HEK293 (cell line): ENCODE measurements at regions not wholly inside any gene's neighbourhood (a gene's known extent, or its start where the extent isn't known, plus 50 kb on each side); places are given as distances from the start of the nearest gene placed in this dataset.

Source experiments
- CTCF ChIA-PET: fragments of 350-600 bp; formaldehyde crosslinking; extraction: SDS; loops from one replicate; lab custom pipeline; 2021; ENCODE audit warnings: antibody characterized with exemption; lab: Yijun Ruan, JAX
- POLR2A ChIA-PET: fragments of 300-600 bp; formaldehyde crosslinking; extraction: SDS; loops from one replicate; lab custom pipeline; 2020; ENCODE audit warnings: antibody characterized with exemption, inconsistent platforms; lab: Yijun Ruan, JAX
- H3K27ac ChIP-seq: fragments of 200-500 bp; sonication (Bioruptor generic); 2 replicates; pipeline ENCODE4 v1.5.1; 2014; ENCODE audit warnings: low read depth, low read length, control low read depth, inconsistent platforms; ENCODE audit errors: extremely low read depth
- H3K36me3 ChIP-seq, 2 experiments: fragments of 200-500 bp in 1 of 2; sonication (Bioruptor generic) in 1 of 2; 1 replicate in 1 of 2; 2 replicates in 1 of 2; pipeline ENCODE4 v1.5.1; 2014 to 2017; ENCODE audit warnings: inconsistent platforms in 2 of 2, low read length in 2 of 2; ENCODE audit not compliant: control insufficient read depth in 2 of 2, insufficient read depth in 1 of 2
- H3K4me1 ChIP-seq: fragments of 200-500 bp; sonication (Bioruptor generic); 2 replicates; pipeline ENCODE4 v1.5.1; 2014; ENCODE audit warnings: mild to moderate bottlenecking, low read length, inconsistent platforms; ENCODE audit not compliant: control insufficient read depth, insufficient read depth
- H3K4me3 ChIP-seq: 2 replicates; pipeline ENCODE4 v1.5.1; 2011; ENCODE audit warnings: low read depth, mild to moderate bottlenecking, control low read depth, low read length, moderate library complexity
- H3K9me3 ChIP-seq: fragments of 200-500 bp; sonication (Bioruptor generic); 2 replicates; pipeline ENCODE4 v1.5.1; 2014; ENCODE audit warnings: low read depth, low read length, inconsistent platforms; ENCODE audit not compliant: control insufficient read depth, insufficient read depth
- BCL11A ChIP-seq: fragments of 450-650 bp; formaldehyde crosslinking; IDR thresholded peaks from 2 replicates; pipeline ENCODE4 v1.5.1; 2016; ENCODE audit warnings: low read depth, missing biosample characterization, missing genetic modification characterization
- KLF16 ChIP-seq: fragments of 450-650 bp; formaldehyde crosslinking; IDR thresholded peaks from 2 replicates; pipeline ENCODE4 v1.5.1; 2017; ENCODE audit warnings: missing biosample characterization, missing genetic modification characterization
- OSR2 ChIP-seq: fragments of 450-650 bp; formaldehyde crosslinking; IDR thresholded peaks from 2 replicates; pipeline ENCODE4 v1.5.1; 2016; ENCODE audit warnings: missing biosample characterization, missing genetic modification characterization
- TSHZ1 ChIP-seq: fragments of 450-650 bp; formaldehyde crosslinking; IDR thresholded peaks from 2 replicates; pipeline ENCODE4 v1.5.1; 2016; ENCODE audit warnings: missing biosample characterization, missing genetic modification characterization, borderline replicate concordance
- YY1 ChIP-seq: fragments of 450-650 bp; formaldehyde crosslinking; IDR thresholded peaks from 2 replicates; pipeline ENCODE4 v1.5.1; 2018; ENCODE audit warnings: missing biosample characterization, missing genetic modification characterization
- ZBTB7A ChIP-seq: fragments of 450-650 bp; formaldehyde crosslinking; IDR thresholded peaks from 2 replicates; pipeline ENCODE4 v1.5.1; 2016; ENCODE audit warnings: low read depth, missing biosample characterization, missing genetic modification characterization
- ZBTB8A ChIP-seq: fragments of 450-650 bp; formaldehyde crosslinking; IDR thresholded peaks from 2 replicates; pipeline ENCODE4 v1.5.1; 2016; ENCODE audit warnings: missing biosample characterization, missing genetic modification characterization
- ZIC2 ChIP-seq: fragments of 450-650 bp; formaldehyde crosslinking; IDR thresholded peaks from 2 replicates; pipeline ENCODE4 v1.5.1; 2016; ENCODE audit warnings: missing biosample characterization, missing genetic modification characterization
- ZNF18 ChIP-seq: fragments of 450-650 bp; formaldehyde crosslinking; IDR thresholded peaks from 2 replicates; pipeline ENCODE4 v1.5.1; 2016; ENCODE audit warnings: missing biosample characterization, missing genetic modification characterization
- ZNF23 ChIP-seq: fragments of 450-650 bp; formaldehyde crosslinking; IDR thresholded peaks from 2 replicates; pipeline ENCODE4 v1.5.1; 2016; ENCODE audit warnings: missing biosample characterization, missing genetic modification characterization, borderline replicate concordance
- ZNF335 ChIP-seq: fragments of 450-650 bp; formaldehyde crosslinking; conservative IDR thresholded peaks from 2 replicates; pipeline ENCODE4 v1.5.1; 2016; ENCODE audit warnings: missing biosample characterization, missing genetic modification characterization
- ZNF37A ChIP-seq: fragments of 450-650 bp; IDR thresholded peaks from 2 replicates; pipeline ENCODE4 v1.5.1; 2018; ENCODE audit warnings: missing biosample characterization, missing genetic modification characterization
- ZNF530 ChIP-seq: fragments of 450-650 bp; formaldehyde crosslinking; IDR thresholded peaks from 2 replicates; pipeline ENCODE4 v1.5.1; 2016; ENCODE audit warnings: low read depth, missing biosample characterization, missing genetic modification characterization
- ZNF571 ChIP-seq: fragments of 450-650 bp; formaldehyde crosslinking; IDR thresholded peaks from 2 replicates; pipeline ENCODE4 v1.5.0; 2017; ENCODE audit warnings: missing biosample characterization, missing genetic modification characterization
- ZNF660 ChIP-seq: fragments of 450-650 bp; IDR thresholded peaks from 2 replicates; pipeline ENCODE4 v1.5.1; 2018; ENCODE audit warnings: missing biosample characterization, mild to moderate bottlenecking, missing genetic modification characterization
- ZNF664 ChIP-seq: fragments of 450-650 bp; formaldehyde crosslinking; IDR thresholded peaks from 2 replicates; pipeline ENCODE4 v1.5.1; 2016; ENCODE audit warnings: missing biosample characterization, missing genetic modification characterization
- ZNF777 ChIP-seq: fragments of 450-650 bp; formaldehyde crosslinking; IDR thresholded peaks from 2 replicates; pipeline ENCODE4 v1.5.1; 2017; ENCODE audit warnings: missing biosample characterization, missing genetic modification characterization, borderline replicate concordance
- ZNF830 ChIP-seq: fragments of 450-650 bp; IDR thresholded peaks from 2 replicates; pipeline ENCODE4 v1.5.0; 2018; ENCODE audit warnings: missing biosample characterization, missing genetic modification characterization, low read depth, mild to moderate bottlenecking, moderate library complexity
- TF ChIP-seq, protein P1 (sequence below): fragments of 450-650 bp; formaldehyde crosslinking; IDR thresholded peaks from 2 replicates; pipeline ENCODE4 v1.5.1; 2016; ENCODE audit warnings: missing biosample characterization, missing genetic modification characterization

- TF ChIP-seq TSHZ1 (tag by site-specific recombination) (no peak), BCL11A (tag by site-specific recombination) (no peak)
Observed at GRCh38 chr10:53580465-53580864, 807.9 kb upstream of the MBL2 start (continued).

DNA sequence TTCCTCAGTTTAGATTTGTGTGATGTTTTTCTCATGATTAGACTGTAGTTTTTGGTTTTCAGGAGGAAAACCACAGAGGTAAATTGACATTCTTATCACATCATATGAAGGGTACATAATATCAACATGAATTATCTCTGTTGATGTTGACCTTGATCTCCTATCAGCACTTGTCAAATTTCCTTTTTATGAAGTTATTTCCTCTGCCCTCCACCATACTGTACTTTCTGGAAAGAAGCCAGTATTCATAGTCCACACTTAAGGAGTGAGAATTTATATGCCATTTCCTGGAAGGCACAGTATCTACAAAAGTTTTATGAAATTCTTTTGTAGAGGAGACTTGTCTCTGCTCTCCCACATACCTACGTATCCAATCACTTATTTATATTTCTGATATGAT, 807.2 kb upstream of the MBL2 start:
- no peak overlapping the region for H3K27ac ChIP-seq
- no peaks in the 10 kb centered on the region for H3K9me3 ChIP-seq
- H3K4me1 ChIP-seq: no peaks in the 10 kb centered on the region
- ChIA-PET POLR2A (no interaction called here), CTCF (no interaction called here)
- no peaks in the 10 kb centered on the region for H3K36me3 ChIP-seq
- no peak for TF ChIP-seq ZNF660 (tag by site-specific recombination)
- TF ChIP-seq, protein P1, sequence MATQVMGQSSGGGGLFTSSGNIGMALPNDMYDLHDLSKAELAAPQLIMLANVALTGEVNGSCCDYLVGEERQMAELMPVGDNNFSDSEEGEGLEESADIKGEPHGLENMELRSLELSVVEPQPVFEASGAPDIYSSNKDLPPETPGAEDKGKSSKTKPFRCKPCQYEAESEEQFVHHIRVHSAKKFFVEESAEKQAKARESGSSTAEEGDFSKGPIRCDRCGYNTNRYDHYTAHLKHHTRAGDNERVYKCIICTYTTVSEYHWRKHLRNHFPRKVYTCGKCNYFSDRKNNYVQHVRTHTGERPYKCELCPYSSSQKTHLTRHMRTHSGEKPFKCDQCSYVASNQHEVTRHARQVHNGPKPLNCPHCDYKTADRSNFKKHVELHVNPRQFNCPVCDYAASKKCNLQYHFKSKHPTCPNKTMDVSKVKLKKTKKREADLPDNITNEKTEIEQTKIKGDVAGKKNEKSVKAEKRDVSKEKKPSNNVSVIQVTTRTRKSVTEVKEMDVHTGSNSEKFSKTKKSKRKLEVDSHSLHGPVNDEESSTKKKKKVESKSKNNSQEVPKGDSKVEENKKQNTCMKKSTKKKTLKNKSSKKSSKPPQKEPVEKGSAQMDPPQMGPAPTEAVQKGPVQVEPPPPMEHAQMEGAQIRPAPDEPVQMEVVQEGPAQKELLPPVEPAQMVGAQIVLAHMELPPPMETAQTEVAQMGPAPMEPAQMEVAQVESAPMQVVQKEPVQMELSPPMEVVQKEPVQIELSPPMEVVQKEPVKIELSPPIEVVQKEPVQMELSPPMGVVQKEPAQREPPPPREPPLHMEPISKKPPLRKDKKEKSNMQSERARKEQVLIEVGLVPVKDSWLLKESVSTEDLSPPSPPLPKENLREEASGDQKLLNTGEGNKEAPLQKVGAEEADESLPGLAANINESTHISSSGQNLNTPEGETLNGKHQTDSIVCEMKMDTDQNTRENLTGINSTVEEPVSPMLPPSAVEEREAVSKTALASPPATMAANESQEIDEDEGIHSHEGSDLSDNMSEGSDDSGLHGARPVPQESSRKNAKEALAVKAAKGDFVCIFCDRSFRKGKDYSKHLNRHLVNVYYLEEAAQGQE: no peak
- TF ChIP-seq KLF16 (tag by site-specific recombination): no peak
- TF ChIP-seq ZNF37A: no peak
- no peak for TF ChIP-seq ZNF530
- TF ChIP-seq YY1 (tag by site-specific recombination): no peak
- no peak for TF ChIP-seq ZBTB8A
- no peak for TF ChIP-seq ZNF18 (tag by site-specific recombination)
- no peak for TF ChIP-seq ZNF335
- no peak for TF ChIP-seq ZIC2
- no peak for TF ChIP-seq ZNF23
- TF ChIP-seq ZNF664 (tag by site-specific recombination): no peak
- TF ChIP-seq ZNF830 (tag by site-specific recombination): no peak
- no peak for TF ChIP-seq ZNF571
- TF ChIP-seq ZNF777: no peak
- no peak for TF ChIP-seq ZBTB7A (tag by site-specific recombination)
- H3K4me3 ChIP-seq: no peak overlapping the region

DNA sequence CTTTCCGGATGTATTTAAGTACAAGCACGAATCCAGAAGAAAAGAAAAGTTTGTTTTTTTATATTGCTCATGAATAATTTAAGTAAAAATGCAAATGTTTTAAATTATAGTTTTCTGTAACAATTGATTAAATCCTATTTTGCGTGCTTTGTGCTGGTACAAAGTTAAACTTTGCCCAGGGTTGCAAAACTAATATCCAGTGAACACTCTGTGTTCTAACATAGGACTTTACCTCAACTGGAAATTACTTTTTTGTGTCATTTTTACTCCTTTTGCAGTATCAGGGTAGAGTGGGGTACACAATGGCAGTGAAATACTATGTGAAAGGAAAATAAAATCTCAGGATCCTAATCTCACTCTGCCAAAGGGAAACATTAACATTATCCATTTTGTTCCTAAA, 801.4 kb upstream of the MBL2 start:
- CTCF ChIA-PET: no interaction called here
- no peak for TF ChIP-seq OSR2 (tag by site-specific recombination)
- TF ChIP-seq, all 188 proteins: peak for 0

More for the DNA sequence above, 801.4 kb upstream of the MBL2 start:
- H3K4me1 ChIP-seq: no peaks in the 10 kb centered on the region
- H3K36me3 ChIP-seq: no peaks in the 10 kb centered on the region
- POLR2A ChIA-PET: no interaction called here
- no peaks in the 10 kb centered on the region for H3K9me3 ChIP-seq
- no peak overlapping the region for H3K4me3 ChIP-seq
- no peak overlapping the region for H3K27ac ChIP-seq
